GM12872 (cell line): ENCODE measurements at regions not wholly inside any gene's neighbourhood (a gene's known extent, or its start where the extent isn't known, plus 50 kb on each side); places are given as distances from the start of the nearest gene placed in this dataset.

Experiments
- TF ChIP-seq, protein P1 (sequence below): IDR thresholded peaks from 3 replicates; pipeline ENCODE4 v1.5.1; 2011; ENCODE audit warnings: low read depth, mild to moderate bottlenecking, low read length, moderate library complexity; ENCODE audit not compliant: insufficient read depth

DNA sequence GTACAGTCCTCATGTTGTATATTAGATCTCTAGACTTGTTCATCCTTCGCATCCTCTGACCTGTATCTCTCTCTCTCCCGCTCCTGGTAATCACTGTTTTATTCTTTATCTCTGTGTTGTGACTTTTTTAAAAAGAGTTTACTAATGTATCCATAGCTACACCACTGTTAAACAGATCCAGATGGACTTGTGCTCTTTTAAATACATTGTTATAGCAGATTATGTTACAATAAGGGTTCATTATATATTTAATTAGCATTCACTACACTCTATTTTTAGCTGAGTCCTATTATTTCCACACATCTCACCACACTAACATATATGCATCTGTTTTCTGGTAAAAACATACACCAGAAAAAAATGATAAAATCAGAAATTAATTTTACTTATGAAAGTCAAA is 90.5 kb downstream of the RBM43 start:
- TF ChIP-seq, protein P1, sequence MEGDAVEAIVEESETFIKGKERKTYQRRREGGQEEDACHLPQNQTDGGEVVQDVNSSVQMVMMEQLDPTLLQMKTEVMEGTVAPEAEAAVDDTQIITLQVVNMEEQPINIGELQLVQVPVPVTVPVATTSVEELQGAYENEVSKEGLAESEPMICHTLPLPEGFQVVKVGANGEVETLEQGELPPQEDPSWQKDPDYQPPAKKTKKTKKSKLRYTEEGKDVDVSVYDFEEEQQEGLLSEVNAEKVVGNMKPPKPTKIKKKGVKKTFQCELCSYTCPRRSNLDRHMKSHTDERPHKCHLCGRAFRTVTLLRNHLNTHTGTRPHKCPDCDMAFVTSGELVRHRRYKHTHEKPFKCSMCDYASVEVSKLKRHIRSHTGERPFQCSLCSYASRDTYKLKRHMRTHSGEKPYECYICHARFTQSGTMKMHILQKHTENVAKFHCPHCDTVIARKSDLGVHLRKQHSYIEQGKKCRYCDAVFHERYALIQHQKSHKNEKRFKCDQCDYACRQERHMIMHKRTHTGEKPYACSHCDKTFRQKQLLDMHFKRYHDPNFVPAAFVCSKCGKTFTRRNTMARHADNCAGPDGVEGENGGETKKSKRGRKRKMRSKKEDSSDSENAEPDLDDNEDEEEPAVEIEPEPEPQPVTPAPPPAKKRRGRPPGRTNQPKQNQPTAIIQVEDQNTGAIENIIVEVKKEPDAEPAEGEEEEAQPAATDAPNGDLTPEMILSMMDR: no peak

DNA sequence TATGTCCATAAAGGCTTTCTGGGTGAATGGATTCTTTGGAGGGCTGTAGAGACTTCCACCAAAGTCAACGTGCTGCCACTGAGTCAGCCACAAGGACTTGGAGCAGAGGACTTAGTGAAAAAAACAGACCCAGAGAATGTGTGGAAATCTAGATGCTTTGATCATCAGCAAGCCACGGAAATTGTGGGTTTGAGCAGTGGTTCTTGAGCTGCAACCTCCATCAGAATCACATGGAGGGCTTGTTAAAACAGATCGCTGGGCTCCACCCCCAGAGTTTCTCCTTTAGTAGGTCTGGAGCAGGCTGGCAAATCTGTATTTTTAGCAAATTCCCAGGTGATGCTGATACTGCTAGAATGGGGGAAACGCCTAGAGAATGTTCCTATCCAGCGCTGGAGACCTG is 95.3 kb downstream of the RBM43 start:
- TF ChIP-seq, protein P1: no peak

DNA sequence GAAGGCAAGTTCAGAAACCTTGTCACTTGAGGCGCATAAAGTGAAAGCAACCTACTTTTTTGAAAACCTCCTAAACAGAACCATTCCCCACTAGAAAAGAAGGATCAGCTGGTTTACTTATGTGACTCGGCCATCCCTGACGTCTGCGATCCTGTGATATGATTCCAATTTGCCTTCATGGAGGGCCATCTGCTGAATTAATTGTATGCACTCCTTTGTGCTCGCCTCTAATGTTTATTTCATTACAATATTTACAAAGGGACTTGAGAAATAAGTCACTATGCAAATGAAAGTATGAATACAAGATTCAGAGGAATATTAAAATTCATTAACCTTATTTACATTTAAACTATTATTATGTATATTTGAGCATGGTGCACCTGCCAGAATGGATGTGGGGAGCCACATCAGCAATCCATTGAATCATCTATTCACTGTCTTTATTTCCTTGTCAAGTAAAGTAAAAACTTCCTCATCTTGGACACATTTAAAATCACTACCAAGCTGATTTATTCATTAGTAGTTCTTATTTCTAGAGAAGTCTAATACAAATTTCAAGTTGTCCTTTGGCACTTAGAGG is 96.5 kb downstream of the RBM43 start:
- TF ChIP-seq, protein P1: no peak

DNA sequence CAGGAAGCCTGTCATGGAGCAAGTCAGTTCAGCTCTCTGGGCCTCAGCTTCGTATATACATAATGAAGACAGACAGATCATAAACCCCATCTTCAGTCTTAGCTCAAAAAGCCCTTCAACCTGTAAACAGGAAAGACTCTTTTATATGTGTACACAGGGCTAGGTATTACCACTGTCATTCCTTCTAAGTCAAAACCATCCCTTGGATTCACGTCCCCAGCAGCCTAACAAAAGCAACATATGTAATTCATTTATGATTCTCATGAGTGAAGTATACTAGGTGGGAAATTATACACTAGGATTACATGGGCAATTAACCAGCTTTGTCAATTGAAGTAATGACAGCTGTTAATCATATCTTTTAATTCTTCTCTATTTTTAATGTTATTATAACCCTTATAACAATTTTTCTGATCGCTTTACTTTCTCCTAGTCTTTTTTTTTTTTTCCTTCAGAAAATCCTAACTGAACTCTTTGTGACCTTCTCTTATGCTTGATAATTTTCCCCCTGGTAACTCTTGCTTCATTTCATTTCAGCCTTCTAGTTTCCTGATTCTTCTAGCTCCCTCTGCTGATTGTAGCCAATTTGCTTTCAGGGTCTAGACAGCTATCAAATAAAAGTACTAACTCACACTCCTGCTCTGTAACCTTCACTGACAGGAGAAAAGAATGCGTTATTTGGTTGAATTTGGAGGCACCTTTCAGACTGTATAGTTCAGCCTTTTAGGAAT is 99.7 kb downstream of the RBM43 start:
- TF ChIP-seq, protein P1: no peak

DNA sequence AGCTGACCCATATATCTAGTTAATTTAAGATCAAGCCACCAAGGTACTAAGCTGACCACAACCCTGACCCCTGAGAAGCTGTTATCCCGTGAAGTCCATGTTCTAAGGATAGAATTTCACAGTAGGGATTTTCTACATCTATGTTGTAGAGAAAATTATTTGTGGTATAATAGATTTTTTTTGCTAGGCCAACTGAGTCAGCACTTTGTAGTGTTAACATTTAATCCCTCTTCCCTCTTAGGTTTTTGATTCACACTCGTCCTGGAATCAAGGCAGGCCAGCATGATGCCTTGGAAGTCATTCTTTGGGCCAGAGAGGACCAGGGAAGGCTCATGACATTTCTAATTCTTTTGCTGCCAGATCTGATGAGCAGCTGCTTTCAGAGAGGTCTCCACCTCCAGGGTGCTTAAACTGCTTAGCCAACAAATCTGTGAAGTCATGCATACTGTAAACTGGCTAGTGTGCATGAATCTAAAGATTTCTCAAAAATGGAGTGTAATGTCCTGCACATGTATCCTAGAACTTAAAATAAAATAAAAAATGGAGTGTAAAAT is 102.5 kb downstream of the RBM43 start:
- TF ChIP-seq, protein P1: no peak

DNA sequence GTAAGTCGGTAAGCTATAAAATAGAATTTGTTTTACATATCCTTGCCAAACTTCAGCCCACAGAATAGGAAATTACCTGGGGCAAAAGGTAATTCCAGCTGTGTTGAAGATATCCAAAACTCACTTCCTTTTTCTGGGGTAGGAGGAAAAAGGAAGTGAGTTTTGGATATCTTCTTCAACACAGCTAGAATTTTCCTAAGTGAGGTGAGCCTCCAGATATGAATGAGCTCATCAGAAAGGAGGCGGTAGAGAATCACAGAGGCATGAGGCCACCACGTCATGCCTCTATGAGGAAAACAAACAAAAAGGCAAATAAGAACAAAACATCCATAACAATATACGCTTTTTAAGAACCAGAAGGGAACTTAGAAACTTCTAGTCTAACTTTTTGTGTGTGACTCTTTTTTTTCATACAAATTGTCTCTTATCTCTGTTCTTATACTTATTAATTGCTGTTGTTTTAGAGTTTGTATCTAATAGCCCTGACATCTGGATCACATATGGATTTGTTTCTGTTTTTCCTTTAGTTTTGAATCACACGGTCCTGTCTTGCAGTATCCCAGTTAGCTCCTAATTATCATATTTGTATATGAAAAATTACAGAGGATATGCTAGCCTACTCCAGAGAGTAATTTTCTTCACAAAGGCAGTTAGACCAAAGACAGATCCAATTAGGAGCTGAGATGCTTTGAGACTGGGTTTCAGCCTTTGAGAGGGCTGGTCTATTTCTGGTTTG is 104.5 kb downstream of the RBM43 start:
- TF ChIP-seq, protein P1: no peak

DNA sequence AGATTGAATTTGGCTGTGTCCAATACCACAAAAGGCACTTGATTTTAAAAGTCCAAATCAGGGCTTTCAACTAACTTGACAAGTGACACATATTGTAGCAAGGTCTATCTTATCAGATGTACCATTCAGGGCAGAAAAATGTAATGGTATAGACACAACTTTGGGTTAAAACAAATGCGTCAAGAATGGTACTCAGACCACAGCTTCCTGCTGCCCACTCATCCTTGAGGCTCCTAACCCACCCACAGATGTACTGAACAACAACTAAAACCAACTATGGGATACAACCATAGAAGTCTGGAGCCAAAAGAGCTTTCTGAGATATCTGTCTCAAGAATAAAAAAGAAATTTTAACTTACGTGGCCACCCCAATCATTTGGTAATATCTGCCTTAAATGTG is 105.2 kb downstream of the RBM43 start:
- TF ChIP-seq, protein P1: no peak
